ENCODE measurements at regions not wholly inside any gene's neighbourhood (a gene's known extent, or its start where the extent isn't known, plus 50 kb on each side); places are given as distances from the start of the nearest gene placed in this dataset.

DNA sequence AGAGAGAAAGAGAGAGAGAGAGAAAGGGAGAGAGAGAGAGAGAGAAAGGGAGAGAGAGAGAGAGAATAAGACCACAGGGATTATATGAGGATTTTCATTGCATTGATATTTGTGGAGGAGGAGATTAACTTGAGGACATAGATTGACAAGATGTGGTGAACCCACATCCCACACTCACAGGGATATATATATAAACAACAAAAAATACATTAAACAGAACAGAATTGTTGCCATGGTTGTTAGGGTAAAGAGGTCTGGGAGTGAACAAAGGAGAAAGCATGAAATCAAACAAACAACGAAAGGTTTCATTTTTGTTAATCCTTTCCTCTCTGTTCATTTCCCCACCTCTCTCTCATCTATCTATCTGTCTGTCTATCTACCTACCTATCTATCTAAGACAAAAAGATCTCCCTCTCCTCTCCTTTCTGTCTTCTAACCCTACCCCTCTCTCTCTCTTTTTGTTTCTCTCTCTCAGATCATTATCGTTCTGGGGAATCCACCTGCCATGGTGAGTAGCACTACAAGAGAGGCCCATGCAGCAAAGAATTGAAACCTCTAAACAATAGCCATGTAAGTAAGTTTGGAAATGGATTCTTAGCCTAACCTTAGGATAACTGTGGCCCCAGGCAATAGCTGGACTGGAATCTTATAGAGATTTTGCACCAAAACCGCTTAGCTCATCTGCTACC is 280.9 kb downstream of the RAP2B start:
- DNase-seq = no peak
- no peaks in the 10 kb centered on the region for H3K36me3 ChIP-seq (replicated peaks in 1 of 2)
- H3K4me3 ChIP-seq = no peak overlapping the region
- H3K27ac ChIP-seq = no peak overlapping the region
- H3K9me3 ChIP-seq (replicated peaks in 1 of 3) = no peaks in the 10 kb centered on the region
- intact Hi-C loops (cut with DNase I) = no loop called here
- no peaks in the 10 kb centered on the region for H3K27me3 ChIP-seq
- H3K4me1 ChIP-seq (replicated peaks in 1 of 2) = no peaks in the 10 kb centered on the region
- no peak for TF ChIP-seq POLR2A (IDR thresholded peaks at IDR 0.05)
- no peak for TF ChIP-seq CTCF (IDR thresholded peaks at IDR 0.05)
- 85 to 90% (median 86%) methylated on average over 3 of the region's 3 CpGs for WGBS, 4 donors

GRCh38 chr3:153443961-153444360 is 281.9 kb downstream of the RAP2B start:
- Histone ChIP-seq H3K9me3 (replicated peaks in 1 of 3) (no peaks in the 10 kb centered on the region), H3K27me3 (no peaks in the 10 kb centered on the region), H3K27ac (no peak overlapping the region), H3K36me3 (replicated peaks in 1 of 2) (no peaks in the 10 kb centered on the region), H3K4me1 (replicated peaks in 1 of 2) (no peaks in the 10 kb centered on the region), H3K4me3 (no peak overlapping the region)
- DNase-seq = no peak
- TF ChIP-seq POLR2A (IDR thresholded peaks at IDR 0.05) (no peak), CTCF (IDR thresholded peaks at IDR 0.05) (no peak)
- intact Hi-C loops (cut with DNase I) = no loop called here
- WGBS, 4 donors = 58 to 73% (median 64%) methylated on average over 3 of the region's 3 CpGs

DNA sequence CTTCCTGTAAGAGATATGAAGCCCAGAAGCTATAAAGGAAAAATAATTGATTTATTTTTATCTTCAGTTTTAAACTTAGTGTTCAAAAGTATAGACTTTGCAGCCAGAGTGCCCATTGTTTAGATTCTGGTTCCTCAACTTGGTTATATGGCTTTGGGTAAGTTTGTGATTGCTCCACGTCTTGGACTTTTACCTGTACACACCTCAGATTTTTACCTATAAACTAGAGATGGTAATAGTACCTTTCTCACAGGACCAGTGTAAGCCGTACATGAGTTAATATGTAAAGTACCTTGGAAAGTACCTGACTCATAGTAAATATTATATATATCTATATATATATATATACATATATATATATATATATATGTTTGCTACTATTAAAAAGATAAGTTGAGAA is 283.8 kb downstream of the RAP2B start:
- Histone ChIP-seq H3K9me3 (replicated peaks in 1 of 3) (no peaks in the 10 kb centered on the region), H3K27me3 (no peaks in the 10 kb centered on the region), H3K4me3 (no peak overlapping the region), H3K27ac (no peak overlapping the region), H3K36me3 (replicated peaks in 1 of 2) (no peaks in the 10 kb centered on the region), H3K4me1 (replicated peaks in 1 of 2) (no peaks in the 10 kb centered on the region)
- no peak for DNase-seq
- WGBS, 4 donors = 76 to 82% (median 80%) methylated on average over 2 of the region's 2 CpGs
- no peak for TF ChIP-seq CTCF (IDR thresholded peaks at IDR 0.05)
- TF ChIP-seq POLR2A (IDR thresholded peaks at IDR 0.05) = no peak
- intact Hi-C loops (cut with DNase I) = no loop called here

DNA sequence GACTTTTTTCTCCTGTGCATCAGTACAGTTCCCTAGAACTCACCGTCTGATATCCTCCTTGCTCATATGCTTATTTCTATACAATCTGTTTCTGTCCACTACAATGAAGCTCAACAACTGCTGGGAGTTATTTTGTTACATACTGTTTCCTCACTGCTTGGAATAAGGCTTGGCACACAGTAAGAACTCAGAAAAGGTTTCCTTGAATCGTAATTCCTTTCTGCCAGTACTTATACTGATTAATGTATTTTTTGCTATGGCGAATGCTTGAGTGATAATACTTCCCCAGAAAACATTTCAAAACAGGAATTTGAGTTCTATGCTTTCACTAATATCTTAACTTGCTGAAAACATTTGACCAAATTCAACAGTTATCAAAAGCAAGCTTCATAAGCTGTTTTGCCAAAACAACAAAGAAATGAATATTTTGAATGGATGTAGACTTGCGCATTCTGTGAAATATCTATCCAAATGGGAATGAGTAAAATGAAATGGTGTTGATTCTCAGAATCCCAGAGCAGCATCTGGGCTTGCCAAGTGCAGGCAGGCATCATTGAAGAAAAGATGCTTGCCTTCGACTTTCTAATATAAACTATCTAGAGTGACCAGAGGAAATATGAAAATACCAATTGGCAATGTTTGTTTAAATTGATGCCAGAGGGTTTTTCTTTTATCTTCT is 286.3 kb downstream of the RAP2B start:
- Histone ChIP-seq H3K4me3 (no peak overlapping the region), H3K36me3 (replicated peaks in 1 of 2) (no peaks in the 10 kb centered on the region), H3K9me3 (replicated peaks in 1 of 3) (no peaks in the 10 kb centered on the region), H3K27me3 (no peaks in the 10 kb centered on the region), H3K27ac (no peak overlapping the region), H3K4me1 (replicated peaks in 1 of 2) (no peaks in the 10 kb centered on the region)
- no peak for TF ChIP-seq CTCF (IDR thresholded peaks at IDR 0.05)
- TF ChIP-seq POLR2A (IDR thresholded peaks at IDR 0.05) = no peak
- WGBS, 4 donors = 56 to 67% (median 59%) methylated on average over 5 of the region's 5 CpGs
- no peak for DNase-seq
- intact Hi-C loops (cut with DNase I) = no loop called here

Measured in adrenal gland (tissue), 9 donors.